ENCODE measurements at regions not wholly inside any gene's neighbourhood (a gene's known extent, or its start where the extent isn't known, plus 50 kb on each side); places are given as distances from the start of the nearest gene placed in this dataset.
A peak's percentile ranks its signal among the peaks of the same experiment; 100 is the strongest.
"Not testable (repeated sequence)": the region's sequence is repeated elsewhere in the genome, so short reads cannot be mapped to it uniquely, and the experiment has no call there.

- DNase-seq (ENCODE audit: low spot score) = peak; percentile 54
Observed at GRCh38 chr18:57881818-57882413, 78.8 kb upstream of the ATP8B1 start.

GRCh38 chr18:57879924-57880323 is 76.8 kb upstream of the ATP8B1 start:
- DNase-seq (ENCODE audit: low spot score) = not testable (repeated sequence)

- DNase-seq (ENCODE audit: low spot score) = no peak
Observed at GRCh38 chr18:57869221-57869620, 66.1 kb upstream of the ATP8B1 start.

GRCh38 chr18:57866355-57866754 is 63.2 kb upstream of the ATP8B1 start:
- no peak for DNase-seq (ENCODE audit: low spot score)

GRCh38 chr18:57864615-57865121 is 61.6 kb upstream of the ATP8B1 start:
- no peak for DNase-seq (ENCODE audit: low spot score)

GRCh38 chr18:57863706-57864105 is 60.6 kb upstream of the ATP8B1 start:
- no peak for DNase-seq (ENCODE audit: low spot score)

GRCh38 chr18:57859314-57859713 is 56.2 kb upstream of the ATP8B1 start:
- peak; percentile 37 for DNase-seq (ENCODE audit: low spot score)

- DNase-seq (ENCODE audit: low spot score) = no peak
Observed at GRCh38 chr18:57856557-57857280, 53.6 kb upstream of the ATP8B1 start.

- DNase-seq (ENCODE audit: low spot score) = no peak
Observed at GRCh38 chr18:57856128-57856527, 53.0 kb upstream of the ATP8B1 start.

GRCh38 chr18:57855551-57855950 is 52.4 kb upstream of the ATP8B1 start:
- DNase-seq (ENCODE audit: low spot score) = no peak

- no peak for DNase-seq (ENCODE audit: low spot score)
Observed at GRCh38 chr18:57854726-57855125, 51.6 kb upstream of the ATP8B1 start.

- DNase-seq (ENCODE audit: low spot score) = no peak
Observed at GRCh38 chr18:57853864-57854263, 50.7 kb upstream of the ATP8B1 start.

GRCh38 chr18:57853133-57853532 is 50.0 kb upstream of the ATP8B1 start:
- DNase-seq (ENCODE audit: low spot score) = no peak

Data from germinal center (tissue), 1 donor.